ENCODE measurements at regions not wholly inside any gene's neighbourhood (a gene's known extent, or its start where the extent isn't known, plus 50 kb on each side); places are given as distances from the start of the nearest gene placed in this dataset.

DNA sequence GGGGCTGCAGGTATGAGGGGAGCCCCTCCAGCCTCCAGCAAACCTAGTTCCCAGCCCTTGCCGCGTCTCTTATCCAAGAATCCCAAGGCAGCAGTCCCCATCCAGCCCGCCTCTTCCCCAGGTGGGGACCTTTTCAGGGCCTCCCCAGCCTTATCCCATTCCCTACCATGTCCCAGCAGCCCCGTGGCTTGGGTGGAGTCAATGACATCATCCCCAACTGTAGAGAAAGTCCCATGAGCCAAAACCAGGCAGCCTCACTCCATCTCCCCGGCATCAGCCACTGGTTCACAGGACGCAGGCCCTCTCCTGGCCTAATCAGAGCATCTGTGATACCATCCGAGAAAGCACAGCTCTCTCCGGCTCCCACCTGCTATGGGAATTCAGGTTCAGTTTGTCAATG, 131.0 kb downstream of the NCOR2 start:
- Histone ChIP-seq H3K27me3 (ENCODE audit: insufficient read depth, low read length) (no peaks in the 10 kb centered on the region), H3K14ac (ENCODE audit: insufficient read depth, low read length) (no peak overlapping the region), H2BK20ac (ENCODE audit: low read depth, low read length, poor library complexity, severe bottlenecking) (no peak overlapping the region), H3K9me3 (ENCODE audit: control insufficient read depth, low read depth, low read length) (no peaks in the 10 kb centered on the region), H2AK5ac (ENCODE audit: insufficient read length, low read length) (no peak overlapping the region), H2AFZ (ENCODE audit: low read length) (no peak overlapping the region), H3T11ph (ENCODE audit: low read length) (no peak overlapping the region), H3K4me2 (ENCODE audit: insufficient read depth, insufficient read length, low read length) (no peak overlapping the region), H4K8ac (replicated peaks; ENCODE audit: insufficient read length, low read depth, low read length) (no peak overlapping the region), H3K79me1 (ENCODE audit: insufficient read depth, low read depth, low read length, poor library complexity, severe bottlenecking) (peaks cover 4% of the 10 kb centered on the region), H3K4me1 (ENCODE audit: insufficient read depth, low read length) (0 out of 2 replicates have a peak, but pooled peaks cover 7% of the 10 kb centered on the region), H4K91ac (ENCODE audit: insufficient read length, low read depth, low read length) (no peak overlapping the region), H3K56ac (ENCODE audit: insufficient read length, low read depth, low read length) (no peak overlapping the region), H3K9ac (ENCODE audit: extremely low read depth, insufficient read length, low read length) (no peak overlapping the region), H3K4ac (ENCODE audit: low read depth, low read length) (no peak overlapping the region), H3K18ac (ENCODE audit: insufficient read length, low read depth, low read length) (no peak overlapping the region), H2BK12ac (ENCODE audit: insufficient read length, low read depth, low read length) (no peak overlapping the region), H3K79me2 (ENCODE audit: insufficient read depth, low read length) (no peaks in the 10 kb centered on the region), H3K27ac (ENCODE audit: insufficient read length, low read depth, low read length) (no peak overlapping the region), H2BK120ac (ENCODE audit: low read depth, low read length, poor library complexity, severe bottlenecking) (no peak overlapping the region), H2BK5ac (ENCODE audit: insufficient read length, low read length) (no peak overlapping the region), H2BK15ac (ENCODE audit: low read depth, low read length) (no peak overlapping the region), H4K5ac (ENCODE audit: insufficient read length, low read depth, low read length) (no peak overlapping the region), H3K23ac (ENCODE audit: insufficient read length, low read depth, low read length) (no peak overlapping the region), H3K23me2 (ENCODE audit: insufficient read length, low read depth, low read length, poor library complexity, severe bottlenecking) (no peaks in the 10 kb centered on the region), H4K20me1 (ENCODE audit: control insufficient read depth, insufficient read depth, insufficient read length) (peaks cover 4% of the 10 kb centered on the region)
- H3K4me1 Mint-ChIP-seq, result peaks cover 38 to 43% of the 10 kb centered on the region in 2 experiments
- H3K27ac Mint-ChIP-seq, result peak overlapping the region in 2 of 3 experiments; percentile 73 to 83; a peak in 5 of 7 replicates
- TF ChIP-seq, protein P1, sequence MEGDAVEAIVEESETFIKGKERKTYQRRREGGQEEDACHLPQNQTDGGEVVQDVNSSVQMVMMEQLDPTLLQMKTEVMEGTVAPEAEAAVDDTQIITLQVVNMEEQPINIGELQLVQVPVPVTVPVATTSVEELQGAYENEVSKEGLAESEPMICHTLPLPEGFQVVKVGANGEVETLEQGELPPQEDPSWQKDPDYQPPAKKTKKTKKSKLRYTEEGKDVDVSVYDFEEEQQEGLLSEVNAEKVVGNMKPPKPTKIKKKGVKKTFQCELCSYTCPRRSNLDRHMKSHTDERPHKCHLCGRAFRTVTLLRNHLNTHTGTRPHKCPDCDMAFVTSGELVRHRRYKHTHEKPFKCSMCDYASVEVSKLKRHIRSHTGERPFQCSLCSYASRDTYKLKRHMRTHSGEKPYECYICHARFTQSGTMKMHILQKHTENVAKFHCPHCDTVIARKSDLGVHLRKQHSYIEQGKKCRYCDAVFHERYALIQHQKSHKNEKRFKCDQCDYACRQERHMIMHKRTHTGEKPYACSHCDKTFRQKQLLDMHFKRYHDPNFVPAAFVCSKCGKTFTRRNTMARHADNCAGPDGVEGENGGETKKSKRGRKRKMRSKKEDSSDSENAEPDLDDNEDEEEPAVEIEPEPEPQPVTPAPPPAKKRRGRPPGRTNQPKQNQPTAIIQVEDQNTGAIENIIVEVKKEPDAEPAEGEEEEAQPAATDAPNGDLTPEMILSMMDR (conservative IDR thresholded peaks at IDR 0.05), result no peak
- H3K27me3 Mint-ChIP-seq (ENCODE audit: low read depth), result peaks cover 1% of the 10 kb centered on the region
- no CpG with 5 or more reads among the region's 8 CpGs for WGBS (ENCODE audit: extremely low coverage, insufficient read length, low lambda C conversion rate)
- H3K36me3 Mint-ChIP-seq (ENCODE audit: insufficient read depth in 1 of 3, low read depth in 3 of 3), result peaks cover 7 to 31% (median 12%) of the 10 kb centered on the region in 3 experiments; a peak in 6 of 7 replicates
- H3K4me3 Mint-ChIP-seq, result no peak overlapping the region
- no peaks in the 10 kb centered on the region for H3K9me3 Mint-ChIP-seq
- DNase-seq, result no peak

Data from H9 (cell line).